Liver (tissue), 3 donors: ENCODE measurements at regions not wholly inside any gene's neighbourhood (a gene's known extent, or its start where the extent isn't known, plus 50 kb on each side); places are given as distances from the start of the nearest gene placed in this dataset.

Experiments
- CTCF ChIP-seq: fragments of 150-350 bp; IDR thresholded peaks from 2 replicates; pipeline ENCODE4 v1.5.1; 2017; ENCODE audit warnings: improper control_type of control experiment, low read depth, low read length; ENCODE audit not compliant: missing input control
- EGR1 ChIP-seq, 2 donors: IDR thresholded peaks; 2 replicates each; pipeline ENCODE4 v1.6.1; 2016 to 2018; ENCODE audit warnings: antibody characterized with exemption in 2 of 2, low read depth in 2 of 2
- MAX ChIP-seq: IDR thresholded peaks from 2 replicates; pipeline ENCODE4 v1.6.1; 2016; ENCODE audit warnings: antibody characterized with exemption
- REST ChIP-seq: IDR thresholded peaks from 2 replicates; pipeline ENCODE4 v1.6.1; 2016; ENCODE audit warnings: antibody characterized with exemption, mild to moderate bottlenecking
- SP1 ChIP-seq: IDR thresholded peaks from 2 replicates; pipeline ENCODE4 v1.6.1; 2018; ENCODE audit warnings: antibody characterized with exemption, mild to moderate bottlenecking
- YY1 ChIP-seq: IDR thresholded peaks from 2 replicates; pipeline ENCODE4 v1.6.1; 2016; ENCODE audit warnings: antibody characterized with exemption, mild to moderate bottlenecking
- donor health status: healthy.
- donor health status: healthy.

- TF ChIP-seq CTCF = no peak
- TF ChIP-seq MAX = no peak
- TF ChIP-seq YY1 = no peak
- TF ChIP-seq SP1 = no peak
- no peak for TF ChIP-seq EGR1 (IDR thresholded peaks at IDR 0.05; ENCODE audit: low read depth in 2 of 2)
- TF ChIP-seq REST = no peak
These were observed 675.9 kb upstream of the RBFOX1 start for GRCh38 chr16:6656760-6657159.
